KMS-11 (cell line): ENCODE measurements at regions not wholly inside any gene's neighbourhood (a gene's known extent, or its start where the extent isn't known, plus 50 kb on each side); places are given as distances from the start of the nearest gene placed in this dataset.

Source experiments
- H2AFZ ChIP-seq: fragments of 200-600 bp; sonication (generic); 2 replicates; pipeline ENCODE4 v1.6.1; 2016; ENCODE audit warnings: antibody characterized with exemption, mixed run types, low read depth
- H3K27ac ChIP-seq: fragments of 200-600 bp; sonication (generic); 2 replicates; pipeline ENCODE4 v1.6.1; 2016; ENCODE audit warnings: mild to moderate bottlenecking, mixed run types
- H3K27me3 ChIP-seq: fragments of 200-600 bp; sonication (generic); 2 replicates; pipeline ENCODE4 v1.6.1; 2017; ENCODE audit warnings: mild to moderate bottlenecking, low read depth, mixed run types, moderate library complexity; ENCODE audit not compliant: insufficient read depth
- H3K36me3 ChIP-seq: fragments of 200-600 bp; sonication (generic); 2 replicates; pipeline ENCODE4 v1.6.1; 2017; ENCODE audit warnings: mild to moderate bottlenecking, mixed run types; ENCODE audit not compliant: insufficient read depth
- H3K4me1 ChIP-seq: fragments of 200-600 bp; sonication (generic); 2 replicates; pipeline ENCODE4 v1.6.1; 2016; ENCODE audit warnings: mild to moderate bottlenecking, low read depth, mixed run types; ENCODE audit not compliant: poor library complexity, severe bottlenecking
- H3K4me2 ChIP-seq: fragments of 200-600 bp; sonication (generic); 2 replicates; pipeline ENCODE4 v1.7.0; 2016; ENCODE audit warnings: mild to moderate bottlenecking, mixed run types
- H3K4me3 ChIP-seq: fragments of 200-600 bp; sonication (generic); IDR thresholded peaks from 2 replicates; pipeline ENCODE4 v1.6.1; 2017; ENCODE audit warnings: low read depth, low read length, mixed read lengths; ENCODE audit not compliant: insufficient read depth
- H3K79me2 ChIP-seq: fragments of 200-600 bp; sonication (generic); 2 replicates; pipeline ENCODE4 v1.6.1; 2016; ENCODE audit warnings: low read depth, mixed run types; ENCODE audit not compliant: insufficient read depth
- H3K9ac ChIP-seq: fragments of 200-600 bp; sonication (generic); 2 replicates; pipeline ENCODE4 v1.6.1; 2016; ENCODE audit warnings: mild to moderate bottlenecking, mixed run types
- H4K20me1 ChIP-seq: fragments of 200-600 bp; sonication (generic); 2 replicates; pipeline ENCODE4 v1.6.1; 2016; ENCODE audit warnings: mild to moderate bottlenecking, mixed run types; ENCODE audit not compliant: insufficient read depth
- TF ChIP-seq, protein P1 (sequence below): fragments of 200-600 bp; sonication (generic); conservative IDR thresholded peaks from 2 replicates; pipeline ENCODE4 v1.6.1; 2017; ENCODE audit warnings: low read depth, mild to moderate bottlenecking, antibody characterized with exemption, low read length, moderate library complexity, mixed read lengths

DNA sequence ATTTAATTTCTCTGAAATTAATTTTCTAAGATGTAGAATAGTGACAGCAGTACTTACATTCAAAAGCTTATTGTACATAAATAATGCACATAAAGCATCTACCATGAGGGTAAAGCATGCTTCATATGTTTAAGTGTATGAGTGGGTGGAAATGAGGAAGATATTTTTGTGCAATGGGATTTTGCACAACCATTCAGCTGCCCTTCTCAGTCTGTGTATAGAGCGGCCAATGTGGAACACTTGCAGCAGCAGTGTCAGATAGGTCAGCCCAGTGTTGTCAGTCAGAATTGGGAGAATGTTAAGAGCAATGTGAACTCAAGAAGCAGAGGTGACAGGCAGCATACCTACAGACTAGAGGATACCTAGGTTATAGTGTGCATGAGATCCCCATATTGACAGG lies 72.5 kb upstream of the ATP2B1 start:
- Histone ChIP-seq H3K4me1 (no peaks in the 10 kb centered on the region), H2AFZ (no peak overlapping the region), H3K4me3 (no peak overlapping the region), H3K79me2 (no peaks in the 10 kb centered on the region), H4K20me1 (no peaks in the 10 kb centered on the region), H3K4me2 (no peak overlapping the region), H3K27me3 (no peaks in the 10 kb centered on the region), H3K9ac (no peak overlapping the region), H3K36me3 (no peaks in the 10 kb centered on the region), H3K27ac (no peak overlapping the region)
- TF ChIP-seq, protein P1, sequence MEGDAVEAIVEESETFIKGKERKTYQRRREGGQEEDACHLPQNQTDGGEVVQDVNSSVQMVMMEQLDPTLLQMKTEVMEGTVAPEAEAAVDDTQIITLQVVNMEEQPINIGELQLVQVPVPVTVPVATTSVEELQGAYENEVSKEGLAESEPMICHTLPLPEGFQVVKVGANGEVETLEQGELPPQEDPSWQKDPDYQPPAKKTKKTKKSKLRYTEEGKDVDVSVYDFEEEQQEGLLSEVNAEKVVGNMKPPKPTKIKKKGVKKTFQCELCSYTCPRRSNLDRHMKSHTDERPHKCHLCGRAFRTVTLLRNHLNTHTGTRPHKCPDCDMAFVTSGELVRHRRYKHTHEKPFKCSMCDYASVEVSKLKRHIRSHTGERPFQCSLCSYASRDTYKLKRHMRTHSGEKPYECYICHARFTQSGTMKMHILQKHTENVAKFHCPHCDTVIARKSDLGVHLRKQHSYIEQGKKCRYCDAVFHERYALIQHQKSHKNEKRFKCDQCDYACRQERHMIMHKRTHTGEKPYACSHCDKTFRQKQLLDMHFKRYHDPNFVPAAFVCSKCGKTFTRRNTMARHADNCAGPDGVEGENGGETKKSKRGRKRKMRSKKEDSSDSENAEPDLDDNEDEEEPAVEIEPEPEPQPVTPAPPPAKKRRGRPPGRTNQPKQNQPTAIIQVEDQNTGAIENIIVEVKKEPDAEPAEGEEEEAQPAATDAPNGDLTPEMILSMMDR = no peak

DNA sequence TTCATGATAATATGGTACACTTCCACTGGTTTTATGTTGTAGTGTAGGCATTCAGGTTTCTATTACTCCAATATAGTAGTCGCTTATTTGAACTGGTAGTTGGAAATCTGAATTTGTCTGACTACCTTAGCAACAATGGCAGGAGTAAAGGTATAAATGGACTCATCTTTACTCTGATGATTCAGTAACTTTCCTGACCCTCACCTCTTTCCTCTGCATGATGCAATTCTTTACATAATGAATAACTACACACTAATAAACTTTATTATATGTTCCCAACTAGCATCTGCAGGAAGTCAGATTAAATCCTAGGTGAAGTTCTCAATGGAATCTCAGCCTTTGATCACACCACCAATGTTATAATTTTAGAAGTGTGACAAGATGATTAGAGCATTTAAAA lies 70.5 kb upstream of the ATP2B1 start:
- Histone ChIP-seq H3K4me1 (no peaks in the 10 kb centered on the region), H3K9ac (no peak overlapping the region), H3K36me3 (no peaks in the 10 kb centered on the region), H2AFZ (no peak overlapping the region), H3K4me3 (no peak overlapping the region), H3K4me2 (no peak overlapping the region), H3K27me3 (no peaks in the 10 kb centered on the region), H4K20me1 (no peaks in the 10 kb centered on the region), H3K27ac (no peak overlapping the region), H3K79me2 (no peaks in the 10 kb centered on the region)
- TF ChIP-seq, protein P1 = no peak

DNA sequence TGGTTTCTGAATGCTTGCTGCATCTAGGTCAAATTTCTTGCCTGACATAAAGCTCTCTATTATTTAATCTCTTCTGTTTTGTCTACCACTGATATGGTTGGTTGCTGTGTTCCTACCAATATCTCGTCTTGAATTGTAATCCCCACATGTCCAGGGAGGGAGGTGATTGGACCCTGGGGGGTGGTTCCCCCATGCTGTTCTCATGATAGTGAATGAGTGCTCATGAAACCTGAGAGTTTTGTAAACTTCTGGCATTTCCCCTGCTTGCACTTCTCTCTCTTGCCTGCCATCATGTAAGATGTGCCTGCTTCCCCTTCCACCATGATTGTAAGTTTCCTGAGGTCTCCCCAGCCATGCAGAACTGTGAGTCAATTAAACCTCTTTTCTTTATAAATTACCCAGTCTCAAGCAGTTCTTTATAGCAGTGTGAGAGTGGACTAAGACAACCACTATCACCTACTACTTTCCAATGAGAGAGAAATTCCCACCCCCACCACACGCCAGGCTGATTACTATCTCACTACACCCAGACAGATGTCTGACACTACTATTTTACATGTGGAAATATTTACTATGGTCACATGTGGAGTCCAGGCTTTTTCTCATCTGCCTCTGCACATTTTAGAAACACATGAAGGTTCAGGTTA lies 69.2 kb upstream of the ATP2B1 start:
- Histone ChIP-seq H3K27ac (no peak overlapping the region), H3K4me3 (no peak overlapping the region), H3K4me2 (no peak overlapping the region), H3K36me3 (no peaks in the 10 kb centered on the region), H4K20me1 (no peaks in the 10 kb centered on the region), H2AFZ (no peak overlapping the region), H3K27me3 (no peaks in the 10 kb centered on the region), H3K79me2 (no peaks in the 10 kb centered on the region), H3K9ac (no peak overlapping the region), H3K4me1 (no peaks in the 10 kb centered on the region)
- TF ChIP-seq, protein P1 = no peak

DNA sequence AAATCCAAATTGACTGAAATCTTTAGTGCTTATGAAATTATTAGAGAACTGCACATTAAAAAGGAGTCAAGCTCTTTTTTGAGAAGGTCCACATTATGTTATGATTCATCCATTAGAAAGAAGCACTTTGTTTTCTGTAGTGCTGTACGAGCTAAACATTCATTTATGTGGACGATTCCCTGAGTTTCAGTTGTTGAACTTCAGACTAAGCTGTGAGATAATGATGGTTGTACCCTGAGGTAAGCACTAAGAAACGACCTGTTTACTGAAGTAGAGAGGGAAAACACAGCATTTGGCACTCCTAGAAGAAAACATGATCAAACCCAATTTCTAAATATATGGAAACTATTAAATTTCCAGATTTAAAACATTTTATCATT lies 67.3 kb upstream of the ATP2B1 start:
- H3K79me2 ChIP-seq = no peaks in the 10 kb centered on the region
- TF ChIP-seq, protein P1 = no peak
- no peak overlapping the region for H2AFZ ChIP-seq
- H3K4me3 ChIP-seq = no peak overlapping the region
- H3K9ac ChIP-seq = no peak overlapping the region
- H3K27ac ChIP-seq = no peak overlapping the region
- no peaks in the 10 kb centered on the region for H3K4me1 ChIP-seq
- H3K4me2 ChIP-seq = no peak overlapping the region
- no peaks in the 10 kb centered on the region for H4K20me1 ChIP-seq
- no peaks in the 10 kb centered on the region for H3K36me3 ChIP-seq
- no peaks in the 10 kb centered on the region for H3K27me3 ChIP-seq
